ENCODE measurements at regions not wholly inside any gene's neighbourhood (a gene's known extent, or its start where the extent isn't known, plus 50 kb on each side); places are given as distances from the start of the nearest gene placed in this dataset.

GRCh38 chr5:68161156-68161555, 54.4 kb upstream of the PIK3R1 start:
- DNase-seq (ENCODE audit: low read depth), result no peak
- TF ChIP-seq, protein P1, sequence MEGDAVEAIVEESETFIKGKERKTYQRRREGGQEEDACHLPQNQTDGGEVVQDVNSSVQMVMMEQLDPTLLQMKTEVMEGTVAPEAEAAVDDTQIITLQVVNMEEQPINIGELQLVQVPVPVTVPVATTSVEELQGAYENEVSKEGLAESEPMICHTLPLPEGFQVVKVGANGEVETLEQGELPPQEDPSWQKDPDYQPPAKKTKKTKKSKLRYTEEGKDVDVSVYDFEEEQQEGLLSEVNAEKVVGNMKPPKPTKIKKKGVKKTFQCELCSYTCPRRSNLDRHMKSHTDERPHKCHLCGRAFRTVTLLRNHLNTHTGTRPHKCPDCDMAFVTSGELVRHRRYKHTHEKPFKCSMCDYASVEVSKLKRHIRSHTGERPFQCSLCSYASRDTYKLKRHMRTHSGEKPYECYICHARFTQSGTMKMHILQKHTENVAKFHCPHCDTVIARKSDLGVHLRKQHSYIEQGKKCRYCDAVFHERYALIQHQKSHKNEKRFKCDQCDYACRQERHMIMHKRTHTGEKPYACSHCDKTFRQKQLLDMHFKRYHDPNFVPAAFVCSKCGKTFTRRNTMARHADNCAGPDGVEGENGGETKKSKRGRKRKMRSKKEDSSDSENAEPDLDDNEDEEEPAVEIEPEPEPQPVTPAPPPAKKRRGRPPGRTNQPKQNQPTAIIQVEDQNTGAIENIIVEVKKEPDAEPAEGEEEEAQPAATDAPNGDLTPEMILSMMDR (IDR thresholded peaks at IDR 0.05; ENCODE audit: control insufficient read depth, insufficient read depth, low read depth, low read length, missing control alignments), result no peak

GRCh38 chr5:68159224-68159951, 56.2 kb upstream of the PIK3R1 start:
- TF ChIP-seq, protein P1 (IDR thresholded peaks at IDR 0.05; ENCODE audit: control insufficient read depth, insufficient read depth, low read depth, low read length, missing control alignments), result no peak
- no peak overlapping the region for H3K4me3 ChIP-seq (ENCODE audit: control insufficient read depth, low read depth, low read length)
- no peak for DNase-seq (ENCODE audit: low read depth)

More at GRCh38 chr5:68161156-68161555, 54.4 kb upstream of the PIK3R1 start:
- H3K4me3 ChIP-seq (ENCODE audit: control insufficient read depth, low read depth, low read length), result no peak overlapping the region

GRCh38 chr5:68155940-68156339, 59.6 kb upstream of the PIK3R1 start:
- TF ChIP-seq, protein P1 (IDR thresholded peaks at IDR 0.05; ENCODE audit: control insufficient read depth, insufficient read depth, low read depth, low read length, missing control alignments), result no peak
- DNase-seq (ENCODE audit: low read depth), result no peak
- no peak overlapping the region for H3K4me3 ChIP-seq (ENCODE audit: control insufficient read depth, low read depth, low read length)

DNA sequence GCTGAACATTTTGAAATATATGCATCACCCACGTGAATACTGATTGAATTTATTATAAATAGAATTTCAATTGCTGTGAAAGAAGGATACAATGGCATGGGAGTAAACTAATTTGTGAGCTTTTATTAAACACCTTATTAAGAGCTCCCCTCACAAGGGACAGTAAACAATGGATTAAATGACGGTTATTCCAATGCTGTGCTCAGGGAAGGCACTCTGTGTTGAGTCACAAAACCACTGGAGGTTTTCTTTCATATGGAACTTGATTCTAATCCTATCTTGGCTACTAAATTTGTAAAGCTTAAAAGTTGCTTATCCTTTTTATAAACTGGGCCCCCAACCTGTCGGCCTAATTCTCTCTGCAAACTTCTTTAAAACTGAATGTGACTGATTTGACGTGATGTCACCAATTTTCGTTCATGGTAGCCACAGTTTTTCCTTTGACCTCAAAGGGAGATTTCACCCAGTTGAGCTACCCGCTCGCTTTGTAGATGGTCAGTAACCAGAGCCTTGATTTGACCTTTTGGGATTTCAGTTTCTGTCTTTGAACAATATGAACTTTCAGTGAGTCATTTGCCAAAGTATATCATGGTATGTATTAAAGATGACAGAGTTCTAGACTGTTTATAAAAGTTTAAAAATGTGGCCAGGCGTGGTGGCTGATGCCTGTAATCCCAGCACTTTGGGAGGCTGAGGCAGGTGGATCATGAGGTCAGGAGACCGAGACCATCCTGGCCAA, 61.3 kb upstream of the PIK3R1 start:
- no peak for DNase-seq (ENCODE audit: low read depth)
- no peak overlapping the region for H3K4me3 ChIP-seq (ENCODE audit: control insufficient read depth, low read depth, low read length)
- TF ChIP-seq, protein P1 (IDR thresholded peaks at IDR 0.05; ENCODE audit: control insufficient read depth, insufficient read depth, low read depth, low read length, missing control alignments), result no peak

DNA sequence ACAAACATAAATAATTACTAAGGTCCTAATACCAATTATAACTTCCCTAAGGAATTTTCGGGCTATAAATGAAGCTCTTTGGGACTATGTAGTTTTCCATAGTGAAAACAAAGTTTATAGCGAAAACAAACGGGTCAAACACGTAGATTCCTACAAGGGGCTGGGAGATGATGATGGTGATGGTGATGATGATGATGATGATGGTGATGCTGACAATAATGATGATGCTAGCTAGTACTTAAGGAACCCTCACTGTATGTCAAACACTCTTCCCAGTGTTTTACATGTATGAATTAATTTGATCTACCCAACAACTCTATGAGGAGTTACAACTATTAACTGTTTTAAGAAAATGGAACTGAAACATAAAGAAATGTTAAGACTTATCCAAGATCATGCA, 63.7 kb upstream of the PIK3R1 start:
- no peak overlapping the region for H3K4me3 ChIP-seq (ENCODE audit: control insufficient read depth, low read depth, low read length)
- TF ChIP-seq, protein P1 (IDR thresholded peaks at IDR 0.05; ENCODE audit: control insufficient read depth, insufficient read depth, low read depth, low read length, missing control alignments), result no peak
- no peak for DNase-seq (ENCODE audit: low read depth)

DNA sequence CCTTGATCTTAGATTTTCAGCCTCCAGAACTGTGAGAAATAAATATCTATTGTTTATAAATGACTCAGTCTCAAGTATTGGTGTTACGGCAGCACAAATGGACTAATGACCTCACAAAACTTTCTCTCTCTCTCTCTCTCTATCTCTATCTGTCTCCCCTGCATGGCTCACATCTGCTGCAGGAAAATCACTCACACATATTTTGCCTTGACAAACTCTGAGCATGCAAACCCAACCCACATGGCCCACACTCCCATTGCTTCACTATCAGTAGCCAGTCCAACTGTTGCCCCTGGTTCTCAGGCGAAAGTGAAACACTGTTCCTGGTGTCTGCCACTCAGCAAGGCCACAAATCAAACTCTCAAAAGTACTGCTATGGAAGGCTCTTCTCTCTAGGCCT, 66.4 kb upstream of the PIK3R1 start:
- no peak overlapping the region for H3K4me3 ChIP-seq (ENCODE audit: control insufficient read depth, low read depth, low read length)
- no peak for DNase-seq (ENCODE audit: low read depth)
- TF ChIP-seq, protein P1 (IDR thresholded peaks at IDR 0.05; ENCODE audit: control insufficient read depth, insufficient read depth, low read depth, low read length, missing control alignments), result no peak

Data from AG09309 (cell line).